HG03565 (cell line): ENCODE measurements at regions not wholly inside any gene's neighbourhood (a gene's known extent, or its start where the extent isn't known, plus 50 kb on each side); places are given as distances from the start of the nearest gene placed in this dataset.

Experiments
- ATAC-seq: cut with Tn5 transposase; IDR thresholded peaks from one replicate; pipeline ENCODE4 v1.9.1; 2021; ENCODE audit warnings: mild to moderate bottlenecking, moderate library complexity; ENCODE audit not compliant: unreplicated experiment

DNA sequence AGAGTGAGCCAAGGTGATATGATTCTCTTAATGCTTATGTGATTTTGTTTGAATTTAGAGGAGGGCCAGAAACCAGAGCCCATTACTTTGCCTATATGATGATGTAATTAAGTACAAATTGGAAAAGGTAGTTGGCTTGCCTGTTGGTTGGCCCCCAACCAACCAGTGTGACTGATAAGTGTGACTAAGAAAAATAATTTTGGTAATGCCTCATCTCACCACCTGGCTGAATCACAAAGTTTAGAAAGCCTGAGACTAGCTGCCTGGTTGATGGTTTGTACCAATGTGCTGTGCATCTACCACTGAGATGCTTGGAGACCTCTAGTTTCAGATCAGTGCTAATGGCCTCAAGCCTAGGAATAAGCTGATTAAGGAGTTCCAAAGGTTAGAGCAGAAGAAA, 338.7 kb downstream of the CDH2 start:
- ATAC-seq, result no peak

DNA sequence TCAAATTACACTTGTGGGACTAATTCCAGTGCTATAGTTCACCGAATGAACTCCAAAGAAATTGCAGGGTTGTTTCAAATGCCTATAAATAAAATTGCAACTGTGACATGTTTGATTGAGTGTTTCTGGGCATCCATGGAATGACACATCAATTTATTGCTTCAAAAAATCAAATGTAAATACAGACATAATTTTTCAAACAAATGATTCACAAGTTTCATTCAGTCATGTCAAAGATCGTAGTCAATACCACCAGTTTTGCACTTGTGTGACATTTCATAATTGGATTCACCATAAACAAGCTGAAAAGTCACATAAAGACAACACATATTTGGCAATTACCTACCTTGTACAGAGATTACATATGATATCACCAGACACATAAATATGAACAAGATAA, 350.8 kb downstream of the CDH2 start:
- no peak for ATAC-seq

DNA sequence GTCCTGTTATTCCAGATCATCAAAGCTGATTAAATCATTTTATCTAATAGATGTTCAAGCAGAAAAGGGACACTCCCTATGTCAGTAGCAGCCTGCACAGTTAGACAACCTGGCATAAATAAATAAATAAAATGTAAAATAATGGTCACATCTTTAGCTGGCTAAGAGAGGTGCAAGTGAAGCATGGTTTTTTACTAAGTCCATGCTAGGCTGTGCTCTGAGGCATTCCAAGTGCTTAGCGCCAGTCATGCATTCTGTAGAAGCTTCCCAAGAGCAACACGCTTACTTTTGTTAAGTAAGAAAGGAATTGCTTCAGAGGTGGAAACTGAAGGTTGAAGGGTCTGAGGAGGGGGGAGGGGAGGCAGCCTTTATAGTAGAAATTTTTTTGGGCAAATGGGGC, 351.2 kb downstream of the CDH2 start:
- ATAC-seq, result no peak

DNA sequence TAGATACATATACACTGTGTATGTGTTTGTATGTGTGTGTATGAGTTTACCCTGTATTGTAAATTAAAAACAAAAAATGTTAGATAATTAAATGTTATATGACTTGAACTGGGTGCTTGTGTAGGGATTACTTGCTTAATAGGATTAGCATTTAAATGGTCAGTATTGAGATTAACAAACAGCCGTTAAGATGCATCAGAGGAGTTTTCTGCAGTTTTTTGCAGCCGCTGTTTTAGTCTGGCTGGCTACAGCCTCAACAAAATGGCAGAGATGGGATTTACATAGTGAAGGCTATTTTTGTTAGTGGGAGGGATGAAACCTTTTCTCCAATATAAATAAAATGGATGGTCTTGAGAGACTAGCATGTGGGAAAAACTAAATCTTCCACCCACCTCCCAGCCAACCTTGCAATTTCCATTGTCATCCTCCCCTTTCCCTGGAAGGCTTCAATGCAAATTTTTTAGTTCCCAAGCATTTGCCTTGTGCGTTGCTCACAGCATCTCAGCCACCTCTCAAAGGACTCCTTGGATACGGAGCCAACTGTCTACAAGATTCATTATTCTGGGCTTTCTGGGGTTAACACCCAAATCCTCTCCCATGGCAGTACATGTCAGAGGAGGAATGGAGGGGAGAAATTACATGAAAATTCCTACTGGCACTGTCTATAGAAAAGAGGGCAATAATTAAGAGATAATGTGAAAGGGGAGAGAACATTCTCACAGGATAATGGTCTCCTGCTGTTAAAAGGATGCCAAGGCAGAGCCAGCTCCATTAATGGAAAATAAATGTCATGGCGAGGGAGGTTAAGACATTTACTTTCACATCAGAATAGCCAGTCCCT, 351.9 kb downstream of the CDH2 start:
- no peak for ATAC-seq

DNA sequence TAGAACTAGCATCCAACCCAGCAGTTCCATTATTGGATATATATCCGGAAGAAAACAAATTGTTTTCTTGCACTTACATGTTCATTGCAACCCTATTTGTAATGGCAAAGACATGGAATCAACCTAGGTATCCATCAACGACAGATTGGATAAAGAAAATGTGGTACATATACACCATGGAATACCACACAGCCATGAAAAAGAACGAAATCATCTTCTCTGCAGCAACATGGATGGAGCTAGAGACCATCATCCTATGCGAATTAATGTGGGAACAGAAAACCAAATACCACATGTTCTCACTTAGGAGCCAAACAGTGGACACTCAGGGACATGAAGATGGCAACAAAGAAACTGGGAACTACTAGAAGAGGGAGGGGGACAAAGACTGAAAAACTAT, 352.7 kb downstream of the CDH2 start:
- no peak for ATAC-seq

DNA sequence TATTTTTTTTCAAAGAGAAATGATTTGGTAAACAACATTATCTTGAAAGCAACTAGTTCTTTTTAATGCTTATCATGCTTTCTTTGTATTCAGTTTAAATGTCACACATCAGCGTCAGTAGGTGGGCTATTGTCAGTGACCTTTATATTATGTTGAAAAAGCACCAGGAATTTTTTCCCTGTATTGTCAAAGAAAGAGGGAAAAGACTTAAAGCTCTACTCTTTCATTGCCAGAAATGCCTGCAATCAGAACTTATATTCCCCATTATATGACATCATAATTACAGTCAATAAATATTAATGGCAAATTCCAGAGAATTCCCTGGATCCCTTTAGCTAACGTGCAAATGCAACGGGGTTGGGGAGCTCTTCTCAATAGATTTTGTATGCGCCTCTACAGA, 353.9 kb downstream of the CDH2 start:
- no peak for ATAC-seq

DNA sequence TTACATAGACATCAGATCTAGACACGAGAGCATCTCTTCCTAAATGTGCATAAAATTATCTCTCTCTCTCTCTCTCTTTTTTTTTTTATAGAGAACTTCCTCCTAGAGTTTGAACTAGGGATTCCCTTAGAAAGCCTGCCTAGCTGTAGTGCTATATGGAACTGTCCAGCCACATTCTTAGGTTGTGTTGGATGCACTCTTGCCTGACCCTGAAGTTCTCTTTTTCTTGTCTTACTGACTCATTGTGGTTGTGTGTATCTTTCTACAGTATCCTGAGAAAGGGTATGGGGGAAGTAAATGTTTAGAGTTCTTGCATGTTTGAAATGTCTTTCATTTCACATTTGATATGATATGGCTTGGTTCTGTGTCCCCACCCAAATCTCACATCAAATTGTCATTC, 368.2 kb downstream of the CDH2 start:
- no peak for ATAC-seq

DNA sequence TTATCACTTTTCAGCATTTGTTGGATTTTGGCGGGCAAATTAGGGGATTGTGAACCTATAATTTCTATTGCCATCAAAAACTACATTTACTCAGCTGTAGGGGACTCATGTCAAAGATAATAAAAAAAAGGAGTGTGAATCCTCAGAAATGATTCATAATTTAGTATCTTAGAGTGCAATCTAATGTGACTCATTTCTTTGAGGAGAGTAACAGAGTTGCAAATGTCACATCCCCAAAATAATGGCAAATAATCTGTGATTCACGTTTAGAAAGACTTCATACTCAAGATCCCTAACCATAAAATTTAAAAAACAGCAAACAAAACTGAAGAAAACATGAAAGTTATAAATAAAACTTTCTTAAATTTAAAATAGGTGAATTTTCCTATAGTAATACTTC, 373.0 kb downstream of the CDH2 start:
- no peak for ATAC-seq

DNA sequence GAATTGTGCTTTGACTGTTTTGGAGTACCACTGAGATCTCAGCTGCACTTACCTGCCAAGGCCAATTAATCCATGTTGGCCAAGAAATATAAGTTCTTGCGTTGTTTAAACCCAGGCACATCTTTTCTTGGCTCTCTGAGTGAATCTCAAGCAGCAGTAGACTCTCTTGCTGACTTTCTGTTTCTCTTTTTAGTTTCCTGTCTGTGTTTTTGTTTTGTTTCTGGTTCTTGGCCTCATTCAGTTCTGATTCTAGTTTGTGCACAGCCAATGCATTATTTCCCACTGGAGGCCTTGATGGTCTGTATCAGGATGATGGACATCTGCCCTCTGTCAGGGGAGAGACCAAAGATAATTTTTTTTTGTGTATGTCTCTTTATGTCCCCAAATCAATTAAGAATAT, 379.4 kb downstream of the CDH2 start:
- ATAC-seq, result no peak

DNA sequence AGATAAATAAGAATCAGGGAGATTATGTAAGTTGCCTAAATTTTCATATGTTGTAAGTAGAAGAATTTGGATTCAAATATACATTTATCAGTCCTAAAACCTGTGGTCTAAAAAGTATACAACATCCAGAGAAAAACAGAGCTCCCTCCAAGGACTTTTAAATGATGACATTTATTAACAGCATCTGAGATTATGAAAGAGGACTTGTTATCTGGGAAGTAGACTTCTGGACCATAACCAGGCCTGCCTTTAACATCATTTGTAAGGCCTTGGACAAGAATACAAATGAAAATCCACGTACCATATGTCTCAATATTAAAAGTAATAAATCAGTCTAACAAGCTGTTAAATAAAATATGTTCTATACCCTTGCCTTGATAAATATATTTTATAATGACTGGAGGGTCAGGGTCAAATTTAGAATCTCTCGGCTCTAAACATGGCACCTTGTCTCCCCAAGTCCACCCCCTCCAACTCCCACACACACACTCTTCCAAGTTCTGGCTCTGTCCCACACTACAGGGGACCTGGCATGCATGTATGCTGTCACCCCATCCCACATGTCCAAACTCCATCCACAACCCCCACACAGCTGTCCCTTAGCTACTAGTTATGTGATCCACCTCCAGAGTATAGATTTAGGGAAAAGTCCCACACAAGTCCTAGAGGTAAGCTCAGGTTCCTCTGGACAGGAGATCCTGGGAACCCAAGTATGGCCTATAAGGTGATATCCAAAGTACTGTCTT, 382.6 kb downstream of the CDH2 start:
- no peak for ATAC-seq

DNA sequence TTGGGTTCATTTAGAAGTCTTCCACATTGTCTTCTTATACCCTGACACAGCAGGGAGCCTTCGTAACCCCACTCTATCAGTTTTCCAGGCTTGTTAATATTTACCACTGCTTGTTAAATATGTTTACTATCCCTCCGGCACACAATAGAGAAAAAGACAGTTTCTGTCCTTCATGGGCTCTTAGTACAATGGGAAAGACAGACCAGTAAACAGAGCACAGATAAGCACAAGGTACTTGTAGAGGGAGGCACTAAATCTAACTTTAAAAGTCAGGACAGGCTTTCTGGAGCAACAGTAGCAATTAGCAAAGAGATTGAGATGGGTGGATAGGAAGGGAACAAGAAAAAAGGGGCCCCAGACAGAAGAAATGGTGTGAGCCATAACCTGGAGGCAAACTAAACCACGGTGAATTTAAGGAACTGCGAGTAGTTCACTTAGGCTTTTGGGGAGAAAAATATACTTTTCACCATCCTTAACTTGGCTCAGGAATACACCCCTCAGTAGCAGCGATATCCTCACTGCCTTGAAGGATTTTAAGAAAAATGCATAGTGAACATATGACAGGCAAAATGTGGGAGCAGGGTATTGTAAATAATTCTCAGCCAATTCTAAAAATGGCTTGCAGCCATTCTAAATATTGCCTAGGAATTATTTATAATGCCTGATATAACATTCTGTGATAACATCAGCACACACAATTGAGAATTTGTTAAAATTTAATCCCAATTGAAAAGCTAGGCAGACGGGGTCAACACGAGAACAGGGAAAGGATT, 383.7 kb downstream of the CDH2 start:
- no peak for ATAC-seq

DNA sequence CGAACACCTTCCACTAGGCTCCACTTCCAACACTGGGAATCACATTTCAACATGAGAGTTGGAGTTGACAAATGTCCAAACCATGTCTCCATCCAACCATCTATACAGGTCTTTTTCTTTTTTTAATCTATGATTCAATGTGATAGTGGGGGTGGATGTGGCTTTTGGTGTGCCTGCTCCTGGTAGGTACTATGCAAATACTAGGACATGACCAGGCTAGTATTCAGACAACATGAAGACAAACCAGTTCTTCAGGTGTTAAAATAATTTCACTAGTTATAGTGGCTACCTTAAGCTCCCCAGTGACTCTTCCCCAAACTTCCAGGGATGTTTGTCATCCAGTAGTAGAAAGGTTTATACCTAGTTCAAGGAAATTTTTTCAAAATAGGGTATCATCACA, 387.5 kb downstream of the CDH2 start:
- no peak for ATAC-seq

DNA sequence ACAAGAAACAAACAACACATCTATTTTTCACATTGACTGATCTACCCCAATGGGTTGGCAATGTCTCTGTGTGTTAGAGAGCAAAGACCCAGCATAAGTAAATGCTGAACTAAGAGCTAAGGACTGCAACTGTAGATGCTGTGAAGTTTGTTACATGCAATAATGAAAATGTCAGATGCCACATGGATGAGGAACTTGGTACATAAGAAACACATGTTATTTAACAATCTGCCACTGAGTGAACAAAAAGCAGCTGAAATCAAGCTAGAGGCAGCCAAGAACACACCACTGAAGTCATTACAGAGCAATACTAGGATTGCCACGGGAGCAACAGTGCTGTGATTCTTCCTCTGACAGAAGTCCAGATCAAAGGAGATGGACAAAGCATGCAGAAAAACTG, 389.4 kb downstream of the CDH2 start:
- ATAC-seq, result no peak

DNA sequence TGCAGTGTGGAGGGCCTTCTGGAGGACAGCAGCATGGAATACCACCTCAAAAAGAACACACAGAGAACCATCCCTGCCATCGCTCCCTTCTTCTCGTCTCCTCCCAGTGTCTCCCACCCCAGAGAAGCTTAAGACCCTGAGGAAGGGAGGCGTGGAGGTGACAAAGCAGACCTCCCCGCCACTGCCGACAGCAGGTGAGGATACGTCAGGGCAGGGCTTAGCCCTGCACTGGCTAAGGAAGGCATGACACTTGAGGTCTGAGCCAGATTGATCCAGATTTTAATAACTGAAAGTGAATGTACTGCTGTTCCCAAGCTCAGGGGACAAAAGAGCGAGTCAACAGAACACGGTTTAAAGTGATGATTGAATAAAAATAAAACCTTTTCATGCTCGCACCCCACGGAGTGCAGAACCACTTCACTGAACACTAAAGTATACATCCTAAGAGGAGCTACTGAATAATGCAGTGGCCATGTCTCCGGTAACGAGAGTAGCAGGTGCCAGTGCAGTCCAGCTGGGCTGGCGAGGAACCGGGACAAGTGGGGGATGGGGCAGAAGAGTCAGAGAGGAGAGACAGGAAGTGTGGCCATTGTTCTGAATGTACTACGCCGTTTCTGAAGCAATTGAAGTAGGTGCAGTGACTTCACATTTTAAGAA, 391.0 kb downstream of the CDH2 start:
- no peak for ATAC-seq

DNA sequence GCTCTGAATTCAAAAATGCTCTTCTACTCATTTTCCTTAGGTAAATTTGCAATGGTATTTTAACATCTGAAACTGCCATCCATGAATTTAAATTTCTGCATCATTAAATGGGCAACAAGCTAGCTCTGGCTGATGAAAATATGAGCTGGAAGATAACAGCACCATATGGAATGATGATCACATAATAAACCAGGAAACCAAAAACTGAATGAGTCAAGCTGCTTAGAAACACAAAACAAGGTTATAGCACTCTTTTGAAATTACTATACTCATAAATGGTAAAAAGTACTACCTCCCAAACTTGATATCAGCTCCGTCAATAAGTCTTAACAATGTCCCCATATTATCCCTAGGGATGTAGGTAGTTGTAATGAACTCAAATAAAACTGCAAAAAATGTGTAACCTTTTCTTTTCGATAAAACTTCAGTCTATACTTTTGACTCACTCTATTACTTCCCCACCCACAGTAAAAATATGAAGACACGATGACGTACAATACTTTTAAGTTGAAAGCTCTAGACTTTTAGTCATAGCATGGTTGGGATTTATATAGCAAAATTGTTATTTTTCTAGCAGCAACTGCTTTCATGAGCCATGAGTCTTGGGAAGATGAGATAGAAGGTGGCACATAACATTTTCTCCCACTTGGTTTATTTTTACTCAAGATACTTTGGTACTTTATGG, 396.7 kb downstream of the CDH2 start:
- no peak for ATAC-seq

DNA sequence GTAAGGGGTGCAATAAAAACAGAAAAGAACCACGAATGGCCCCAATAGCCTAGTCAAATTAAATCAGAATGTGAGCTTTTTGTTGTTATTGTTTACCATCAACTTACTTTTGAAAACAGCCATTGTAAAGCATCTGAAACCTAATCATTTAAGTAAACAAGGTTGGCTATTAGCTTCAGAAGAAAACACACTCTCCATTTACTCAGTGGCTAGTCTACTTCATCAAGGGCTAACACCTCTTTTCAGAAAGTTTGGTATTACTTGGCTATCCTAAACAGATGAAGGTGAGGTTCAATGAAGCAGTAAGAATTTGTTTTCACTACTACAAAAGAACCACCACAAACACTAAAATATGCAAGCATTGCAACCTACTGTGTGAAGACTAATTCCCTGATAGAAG, 398.0 kb downstream of the CDH2 start:
- no peak for ATAC-seq

DNA sequence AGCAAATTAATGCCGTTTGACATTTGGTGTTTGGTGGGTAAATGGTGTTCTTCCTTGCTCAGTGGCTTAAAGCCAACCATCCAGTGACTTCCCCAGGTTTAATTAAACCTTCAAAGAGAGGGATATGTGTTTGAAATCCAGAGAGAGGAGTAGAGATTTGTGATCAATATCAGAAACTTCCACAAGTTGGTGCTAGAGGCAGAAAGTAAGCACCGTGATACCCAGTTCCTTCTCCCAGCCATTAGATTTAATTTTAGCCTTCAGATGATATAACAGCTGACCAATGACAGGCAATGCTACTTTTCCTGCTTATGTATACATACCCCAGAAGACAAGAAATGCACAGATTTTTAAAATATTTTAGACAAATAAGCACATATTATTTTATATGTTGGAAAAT, 398.5 kb downstream of the CDH2 start:
- no peak for ATAC-seq

DNA sequence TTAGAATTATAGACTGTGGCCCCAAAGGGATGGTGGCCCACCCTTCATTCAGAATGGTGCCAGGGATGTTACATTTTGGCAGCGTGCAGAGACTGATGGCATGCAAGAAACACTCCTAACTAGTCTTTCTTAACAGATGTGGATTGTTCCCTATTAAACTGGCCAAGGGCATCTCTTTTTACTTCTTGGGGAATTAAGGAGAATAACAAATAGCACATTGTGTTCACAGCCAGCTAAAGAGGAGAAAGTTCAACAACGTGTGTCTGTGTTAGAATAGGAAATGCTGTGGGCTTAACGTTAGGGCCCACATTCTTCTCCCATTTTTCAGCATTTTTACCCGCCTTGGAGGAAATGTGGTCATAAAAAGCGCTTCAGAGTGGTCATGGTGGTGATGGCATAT, 404.8 kb downstream of the CDH2 start:
- no peak for ATAC-seq

DNA sequence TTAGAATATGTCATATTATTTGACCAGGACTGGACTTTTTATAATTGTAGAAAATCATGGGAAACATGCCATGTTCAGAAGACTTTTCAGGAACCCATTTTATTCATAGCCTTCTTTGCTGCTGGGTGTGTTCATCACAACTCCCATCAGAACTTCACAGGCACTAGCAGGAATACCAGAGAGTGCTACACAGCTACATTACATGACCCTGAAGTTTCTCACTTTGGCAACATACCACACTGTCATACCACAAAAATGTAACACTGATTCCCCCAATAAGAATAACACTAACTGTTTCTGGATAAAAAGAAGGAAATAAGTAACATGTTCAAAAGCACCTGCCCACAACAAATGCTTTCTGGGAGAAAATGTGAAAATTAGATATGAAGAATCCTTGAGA, 405.4 kb downstream of the CDH2 start:
- no peak for ATAC-seq

DNA sequence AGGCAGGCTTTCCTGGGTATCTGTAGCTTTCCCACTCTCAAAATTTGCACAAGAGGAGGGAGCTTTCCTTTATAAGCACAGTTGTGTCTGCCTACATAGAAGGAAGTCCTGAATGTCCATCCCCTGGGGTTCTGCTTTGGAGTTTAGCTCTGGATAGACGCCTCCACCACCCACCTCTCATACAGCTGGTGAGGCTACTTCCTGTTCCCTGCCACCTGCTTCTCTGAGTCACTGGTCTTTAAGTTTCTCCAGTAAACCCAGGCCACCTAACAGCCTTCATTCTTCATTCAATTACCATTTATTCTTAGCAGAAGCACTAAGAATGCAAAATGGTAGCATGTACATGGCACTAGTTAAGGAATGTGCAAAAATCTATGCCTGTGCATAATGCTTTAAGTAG, 407.8 kb downstream of the CDH2 start:
- ATAC-seq, result no peak

DNA sequence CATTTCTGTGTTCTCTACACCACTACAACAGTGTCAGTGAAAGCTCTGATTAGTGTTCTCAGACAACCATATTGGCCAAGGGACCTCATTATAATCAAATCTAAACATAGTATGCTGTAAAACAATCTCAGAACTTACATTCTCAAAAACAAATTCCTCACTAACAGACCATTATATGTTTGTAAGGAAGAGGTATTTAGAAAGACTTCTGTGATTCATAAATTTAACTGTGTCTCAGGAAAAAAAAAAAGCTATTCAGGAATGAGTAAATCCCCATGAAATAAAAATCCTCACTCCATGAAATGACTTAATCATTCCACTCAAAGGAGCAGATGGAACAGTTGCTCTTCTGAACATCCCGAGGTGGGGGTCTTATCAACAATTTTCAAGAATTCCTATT, 413.0 kb downstream of the CDH2 start:
- no peak for ATAC-seq
